Astrocyte of the cerebellum (primary cell): ENCODE measurements at regions not wholly inside any gene's neighbourhood (a gene's known extent, or its start where the extent isn't known, plus 50 kb on each side); places are given as distances from the start of the nearest gene placed in this dataset.
A peak's percentile ranks its signal among the peaks of the same experiment; 100 is the strongest.

Experiments
- DNase-seq: peaks from one replicate; pipeline ENCODE4 v3.0.0-alpha.2; 2011; ENCODE audit warnings: low read depth
- H3K4me3 ChIP-seq: 2 replicates; pipeline ENCODE4 v1.5.1; 2011; ENCODE audit warnings: mild to moderate bottlenecking, low read depth, low read length, moderate library complexity
- CTCF ChIP-seq: IDR thresholded peaks from 2 replicates; pipeline ENCODE4 v1.5.1; 2012; ENCODE audit warnings: low read length, low read depth, moderate library complexity, mild to moderate bottlenecking; ENCODE audit errors: missing control alignments
- in situ Hi-C: cut with HindIII; loops from 2 replicates; pipeline ENCODE4 v1.10.0; 2017; ENCODE audit warnings: low sequenced_read_pairs

DNA sequence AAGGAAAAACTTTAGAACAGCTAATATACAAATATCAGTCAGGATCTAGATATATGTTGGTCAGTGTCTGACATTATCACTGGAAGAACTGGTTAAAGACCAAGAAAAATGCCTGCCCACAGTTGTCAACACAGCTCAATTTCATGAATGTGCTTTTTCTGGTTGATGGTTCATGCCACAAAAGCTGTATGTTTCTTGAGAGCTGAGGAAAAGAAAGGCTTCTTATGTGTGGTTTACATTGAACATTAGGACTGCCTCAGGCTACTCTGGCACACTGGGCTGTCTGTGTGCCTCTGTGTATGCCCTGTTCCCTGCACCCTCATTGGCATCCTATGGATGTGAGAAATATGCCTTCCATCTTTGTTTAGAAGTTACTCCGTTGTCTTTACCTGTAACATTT lies 218.8 kb upstream of the RGS6 start:
- in situ Hi-C loops = no loop called here
- no peak overlapping the region for H3K4me3 ChIP-seq
- no peak for DNase-seq
- no peak for TF ChIP-seq CTCF

DNA sequence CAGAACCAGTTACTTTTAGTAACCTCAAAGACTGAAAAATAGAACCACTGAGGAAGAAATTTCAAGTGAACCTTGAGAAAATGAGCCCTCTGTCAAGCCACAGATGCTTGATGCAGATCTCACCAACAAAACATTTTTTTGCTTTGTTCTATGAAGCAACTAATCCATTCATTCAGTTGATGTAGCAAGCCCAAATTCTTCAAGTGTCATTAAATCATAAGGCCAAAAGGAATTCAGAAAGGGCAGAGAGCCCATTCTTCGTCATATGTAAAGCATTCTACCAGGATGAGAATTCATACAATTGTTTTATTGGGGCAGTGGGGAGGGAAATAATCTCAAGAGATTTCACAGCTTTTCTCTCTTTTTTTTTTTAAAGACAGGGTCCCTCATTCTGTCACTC lies 218.0 kb upstream of the RGS6 start:
- H3K4me3 ChIP-seq = no peak overlapping the region
- peak; percentile 90 for DNase-seq
- in situ Hi-C loops = no loop called here
- no peak for TF ChIP-seq CTCF

DNA sequence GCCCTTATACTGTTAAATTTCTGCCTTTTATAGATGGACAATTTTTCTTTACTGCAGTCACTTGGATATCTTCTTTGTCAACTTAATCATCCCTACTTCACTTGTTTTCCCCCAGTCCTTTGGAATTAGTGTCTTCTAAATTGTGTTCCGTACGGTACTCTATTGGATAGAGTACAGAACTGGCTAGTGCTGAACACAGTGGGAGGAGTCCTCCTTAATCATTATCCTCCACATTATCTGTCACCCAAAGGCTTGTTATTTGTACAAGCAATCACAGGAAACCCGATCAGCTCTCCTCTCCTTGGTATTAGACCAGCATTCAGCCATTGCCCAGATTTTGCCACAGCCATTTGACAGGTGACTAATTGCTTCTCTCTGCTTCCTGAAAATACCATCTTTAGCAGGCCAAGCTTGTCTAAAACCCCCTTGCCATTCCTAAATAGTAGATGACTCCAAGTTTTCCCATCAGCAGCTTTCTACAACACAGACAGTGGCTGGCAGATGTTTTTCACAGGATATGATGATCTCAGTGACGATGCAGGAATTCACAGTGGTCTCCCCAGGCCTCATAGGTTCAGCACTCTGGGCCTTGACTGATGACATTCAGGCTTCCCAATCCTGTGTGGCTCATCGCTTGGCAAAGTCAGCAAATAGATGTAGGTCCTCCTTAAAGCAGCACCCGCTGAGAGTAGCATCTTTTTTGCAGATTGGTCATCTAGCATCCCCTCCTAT lies 216.0 kb upstream of the RGS6 start:
- in situ Hi-C loops = no loop called here
- DNase-seq = no peak
- H3K4me3 ChIP-seq = no peak overlapping the region
- TF ChIP-seq CTCF = no peak

GRCh38 chr14:71720978-71721624 lies 211.1 kb upstream of the RGS6 start:
- DNase-seq = peak; percentile 74
- peak; percentile 75 for TF ChIP-seq CTCF
- in situ Hi-C loops = no loop called here
- no peak overlapping the region for H3K4me3 ChIP-seq

DNA sequence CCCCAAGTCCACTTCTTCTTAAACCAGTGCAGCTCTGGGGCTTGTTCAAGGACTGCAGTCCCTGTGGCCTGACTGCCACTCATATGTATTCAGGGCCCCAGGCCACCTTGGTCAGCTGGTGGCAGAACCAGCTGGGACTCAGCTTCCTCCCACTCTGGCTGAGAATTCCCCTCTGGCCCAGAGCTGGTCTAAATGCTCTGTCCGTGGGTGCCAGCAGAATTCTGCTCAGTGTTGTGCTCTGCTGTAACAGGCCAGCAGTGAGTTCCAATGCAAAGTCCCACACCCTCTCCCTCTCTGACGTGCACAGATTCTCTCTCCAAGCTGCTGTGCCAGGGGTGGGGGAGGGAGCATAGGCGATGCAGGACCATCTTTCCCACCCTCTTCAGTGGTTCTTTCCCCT lies 210.4 kb upstream of the RGS6 start:
- DNase-seq = no peak
- no peak overlapping the region for H3K4me3 ChIP-seq
- no peak for TF ChIP-seq CTCF
- in situ Hi-C loops = no loop called here

- in situ Hi-C loops = no loop called here
- no peak for TF ChIP-seq CTCF
- H3K4me3 ChIP-seq = no peak overlapping the region
- no peak for DNase-seq
Measured at GRCh38 chr14:71722885-71723284, 209.3 kb upstream of the RGS6 start.
